ENCODE measurements at regions not wholly inside any gene's neighbourhood (a gene's known extent, or its start where the extent isn't known, plus 50 kb on each side); places are given as distances from the start of the nearest gene placed in this dataset.

- H3K23ac ChIP-seq (ENCODE audit: insufficient read length, low read depth, low read length), result no peak overlapping the region
- no peak overlapping the region for H2BK120ac ChIP-seq (ENCODE audit: low read depth, low read length, poor library complexity, severe bottlenecking)
- H3K14ac ChIP-seq (ENCODE audit: insufficient read depth, low read length), result no peak overlapping the region
- H3K18ac ChIP-seq (ENCODE audit: insufficient read length, low read depth, low read length), result no peak overlapping the region
- H3K36me3 Mint-ChIP-seq (ENCODE audit: insufficient read depth in 1 of 3, low read depth in 3 of 3), result no peaks in the 10 kb centered on the region
- H2AFZ ChIP-seq (ENCODE audit: low read length), result no peak overlapping the region
- H3K9me3 ChIP-seq (ENCODE audit: control insufficient read depth, low read depth, low read length), result no peaks in the 10 kb centered on the region
- no peak overlapping the region for H2BK5ac ChIP-seq (ENCODE audit: insufficient read length, low read length)
- no peaks in the 10 kb centered on the region for H3K9me3 Mint-ChIP-seq
- H3K79me2 ChIP-seq (ENCODE audit: insufficient read depth, low read length), result no peaks in the 10 kb centered on the region
- no peak overlapping the region for H4K8ac ChIP-seq (replicated peaks; ENCODE audit: insufficient read length, low read depth, low read length)
- H3K79me1 ChIP-seq (ENCODE audit: insufficient read depth, low read depth, low read length, poor library complexity, severe bottlenecking), result no peaks in the 10 kb centered on the region
- no peak overlapping the region for H4K5ac ChIP-seq (ENCODE audit: insufficient read length, low read depth, low read length)
- WGBS (ENCODE audit: extremely low coverage, insufficient read length, low lambda C conversion rate), result no CpG with 5 or more reads among the region's 1 CpG
- H2BK15ac ChIP-seq (ENCODE audit: low read depth, low read length), result no peak overlapping the region
- H3K27ac ChIP-seq (ENCODE audit: insufficient read length, low read depth, low read length), result no peak overlapping the region
- no peak overlapping the region for H3K4me2 ChIP-seq (ENCODE audit: insufficient read depth, insufficient read length, low read length)
- no peaks in the 10 kb centered on the region for H3K27me3 ChIP-seq (ENCODE audit: insufficient read depth, low read length)
- H2AK5ac ChIP-seq (ENCODE audit: insufficient read length, low read length), result no peak overlapping the region
- no peaks in the 10 kb centered on the region for H3K23me2 ChIP-seq (ENCODE audit: insufficient read length, low read depth, low read length, poor library complexity, severe bottlenecking)
- peaks cover 11 to 22% of the 10 kb centered on the region in 2 experiments for H3K4me1 Mint-ChIP-seq
- H3K27me3 Mint-ChIP-seq (ENCODE audit: low read depth), result no peaks in the 10 kb centered on the region; the same call in 1 of the 2 replicates
- H3T11ph ChIP-seq (ENCODE audit: low read length), result no peak overlapping the region
- TF ChIP-seq, protein P1, sequence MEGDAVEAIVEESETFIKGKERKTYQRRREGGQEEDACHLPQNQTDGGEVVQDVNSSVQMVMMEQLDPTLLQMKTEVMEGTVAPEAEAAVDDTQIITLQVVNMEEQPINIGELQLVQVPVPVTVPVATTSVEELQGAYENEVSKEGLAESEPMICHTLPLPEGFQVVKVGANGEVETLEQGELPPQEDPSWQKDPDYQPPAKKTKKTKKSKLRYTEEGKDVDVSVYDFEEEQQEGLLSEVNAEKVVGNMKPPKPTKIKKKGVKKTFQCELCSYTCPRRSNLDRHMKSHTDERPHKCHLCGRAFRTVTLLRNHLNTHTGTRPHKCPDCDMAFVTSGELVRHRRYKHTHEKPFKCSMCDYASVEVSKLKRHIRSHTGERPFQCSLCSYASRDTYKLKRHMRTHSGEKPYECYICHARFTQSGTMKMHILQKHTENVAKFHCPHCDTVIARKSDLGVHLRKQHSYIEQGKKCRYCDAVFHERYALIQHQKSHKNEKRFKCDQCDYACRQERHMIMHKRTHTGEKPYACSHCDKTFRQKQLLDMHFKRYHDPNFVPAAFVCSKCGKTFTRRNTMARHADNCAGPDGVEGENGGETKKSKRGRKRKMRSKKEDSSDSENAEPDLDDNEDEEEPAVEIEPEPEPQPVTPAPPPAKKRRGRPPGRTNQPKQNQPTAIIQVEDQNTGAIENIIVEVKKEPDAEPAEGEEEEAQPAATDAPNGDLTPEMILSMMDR (conservative IDR thresholded peaks at IDR 0.05), result no peak
- H3K27ac Mint-ChIP-seq, result no peak overlapping the region
- H3K56ac ChIP-seq (ENCODE audit: insufficient read length, low read depth, low read length), result no peak overlapping the region
- no peaks in the 10 kb centered on the region; the same call in 1 of the 2 replicates for H3K4me1 ChIP-seq (ENCODE audit: insufficient read depth, low read length)
- no peak for DNase-seq
- H3K4me3 Mint-ChIP-seq, result no peak overlapping the region
- H3K4ac ChIP-seq (ENCODE audit: low read depth, low read length), result no peak overlapping the region
- H2BK12ac ChIP-seq (ENCODE audit: insufficient read length, low read depth, low read length), result no peak overlapping the region
- no peak overlapping the region for H2BK20ac ChIP-seq (ENCODE audit: low read depth, low read length, poor library complexity, severe bottlenecking)
- no peak overlapping the region for H3K9ac ChIP-seq (ENCODE audit: extremely low read depth, insufficient read length, low read length)
- H4K91ac ChIP-seq (ENCODE audit: insufficient read length, low read depth, low read length), result no peak overlapping the region
- H4K20me1 ChIP-seq (ENCODE audit: control insufficient read depth, insufficient read depth, insufficient read length), result no peaks in the 10 kb centered on the region
Observed at GRCh38 chr6:125554456-125554855, 195.0 kb upstream of the HEY2 start.
